Caco-2 (cell line): ENCODE measurements at regions not wholly inside any gene's neighbourhood (a gene's known extent, or its start where the extent isn't known, plus 50 kb on each side); places are given as distances from the start of the nearest gene placed in this dataset.

Source experiments
- BruUV-seq: library from RNA; stranded (reverse); fragments of 400-500 nt; replicated peaks from 2 replicates; lab custom pipeline; 2021; lab: Mats Ljungman, UMichigan
- CTCF ChIA-PET: fragments of 300-600 bp; sonication (Branson Sonifier 250); formaldehyde crosslinking; loops from one replicate; lab custom pipeline; 2022; ENCODE audit warnings: antibody characterized with exemption; lab: Charles Lee
- POLR2A ChIA-PET: fragments of 300-600 bp; sonication (Branson Sonifier 250); formaldehyde crosslinking; loops from one replicate; lab custom pipeline; 2022; ENCODE audit warnings: antibody characterized with exemption; lab: Charles Lee
- DNase-seq, 2 experiments: peaks; one replicate each; pipeline versions ENCODE4 v3.0.0 to v3.0.0-alpha.2; 2020 to 2022
- H3K27me3 ChIP-seq: replicated peaks from 2 replicates; pipeline ENCODE4 v1.6.0; 2011; ENCODE audit warnings: low read length; ENCODE audit not compliant: control insufficient read depth, insufficient read depth
- H3K36me3 ChIP-seq: 2 replicates; pipeline ENCODE4 v1.5.1; 2011; ENCODE audit warnings: low read length; ENCODE audit not compliant: control insufficient read depth, insufficient read depth
- H3K4me1 ChIP-seq: fragments of 250-450 bp; sonication (Bioruptor Pico); 2 replicates; pipeline ENCODE4 v1.5.1; 2020; ENCODE audit warnings: mild to moderate bottlenecking
- H3K4me3 ChIP-seq: 2 replicates; pipeline ENCODE4 v1.5.1; 2011; ENCODE audit warnings: low read depth, mild to moderate bottlenecking, control low read depth, low read length
- H3K9me3 ChIP-seq: fragments of 250-450 bp; sonication (Bioruptor Pico); 2 replicates; pipeline ENCODE4 v1.5.1; 2020; ENCODE audit warnings: mild to moderate bottlenecking, moderate library complexity
- H3K27ac Mint-ChIP-seq: one replicate; pipeline ENCODE4 v1.8.0; 2022; ENCODE audit warnings: mixed read lengths; ENCODE audit not compliant: unreplicated experiment
- H3K27me3 Mint-ChIP-seq: one replicate; pipeline ENCODE4 v1.8.0; 2022; ENCODE audit warnings: mixed read lengths; ENCODE audit not compliant: insufficient read depth, unreplicated experiment
- H3K36me3 Mint-ChIP-seq: one replicate; pipeline ENCODE4 v1.8.0; 2022; ENCODE audit warnings: mild to moderate bottlenecking, mixed read lengths; ENCODE audit not compliant: insufficient read depth, unreplicated experiment
- H3K4me1 Mint-ChIP-seq: one replicate; pipeline ENCODE4 v1.8.0; 2022; ENCODE audit warnings: low read depth, mixed read lengths; ENCODE audit not compliant: unreplicated experiment
- H3K4me3 Mint-ChIP-seq: one replicate; pipeline ENCODE4 v1.8.0; 2022; ENCODE audit warnings: mild to moderate bottlenecking, moderate library complexity, mixed read lengths; ENCODE audit not compliant: unreplicated experiment
- H3K9me3 Mint-ChIP-seq: one replicate; pipeline ENCODE4 v1.8.0; 2022; ENCODE audit warnings: mixed read lengths; ENCODE audit not compliant: unreplicated experiment
- CTCF ChIP-seq, 2 experiments: fragments of 200-600 bp in 1 of 2; IDR thresholded peaks; 1 replicate in 1 of 2; 2 replicates in 1 of 2; pipeline versions ENCODE4 v1.5.1 to v1.8.0; 2011 to 2022; ENCODE audit warnings: antibody characterized with exemption in 1 of 2, control low read depth in 1 of 2, inconsistent platforms in 1 of 2, low read depth in 1 of 2, low read length in 1 of 2, mild to moderate bottlenecking in 1 of 2, moderate library complexity in 1 of 2; ENCODE audit not compliant: insufficient read depth in 1 of 2, severe bottlenecking in 1 of 2, unreplicated experiment in 1 of 2
- intact Hi-C: fragments of 100-400 bp; cut with micrococcal nuclease; formaldehyde crosslinking; loops from one replicate; pipeline ENCODE4 v1.10.0; 2022; ENCODE audit not compliant: unreplicated experiment

GRCh38 chr11:80900265-80900664, 1459.4 kb upstream of the TENM4 start:
- intact Hi-C loops, result no loop called here
- Histone ChIP-seq H3K36me3 (no peaks in the 10 kb centered on the region), H3K27me3 (no peaks in the 10 kb centered on the region), H3K9me3 (peaks cover 3% of the 10 kb centered on the region; the same call in 1 of the 2 replicates), H3K4me3 (no peak overlapping the region), H3K4me1 (no peaks in the 10 kb centered on the region)
- H3K9me3 Mint-ChIP-seq, result no peaks in the 10 kb centered on the region
- BruUV-seq, result no TSS peak
- no peak overlapping the region for H3K27ac Mint-ChIP-seq
- no peak for DNase-seq
- no peaks in the 10 kb centered on the region for H3K36me3 Mint-ChIP-seq
- no peaks in the 10 kb centered on the region for H3K4me1 Mint-ChIP-seq
- TF ChIP-seq CTCF (IDR thresholded peaks at IDR 0.05; ENCODE audit: insufficient read depth in 1 of 2, low read depth in 1 of 2, low read length in 1 of 2, severe bottlenecking in 1 of 2, unreplicated experiment in 1 of 2), result no peak
- peaks cover 6% of the 10 kb centered on the region for H3K27me3 Mint-ChIP-seq
- CTCF ChIA-PET, result no interaction called here
- H3K4me3 Mint-ChIP-seq, result no peak overlapping the region
- POLR2A ChIA-PET, result no interaction called here

- no TSS peak for BruUV-seq
- intact Hi-C loops, result no loop called here
- ChIA-PET CTCF (no interaction called here), POLR2A (no interaction called here)
- Mint-ChIP-seq H3K27me3 (peaks cover 6% of the 10 kb centered on the region), H3K27ac (no peak overlapping the region), H3K4me1 (no peaks in the 10 kb centered on the region), H3K9me3 (no peaks in the 10 kb centered on the region), H3K36me3 (no peaks in the 10 kb centered on the region), H3K4me3 (no peak overlapping the region)
- TF ChIP-seq CTCF (IDR thresholded peaks at IDR 0.05; ENCODE audit: insufficient read depth in 1 of 2, low read depth in 1 of 2, low read length in 1 of 2, severe bottlenecking in 1 of 2, unreplicated experiment in 1 of 2), result no peak
- H3K4me1 ChIP-seq, result no peaks in the 10 kb centered on the region
- H3K36me3 ChIP-seq, result no peaks in the 10 kb centered on the region
- DNase-seq, result no peak
- no peaks in the 10 kb centered on the region for H3K27me3 ChIP-seq
- peaks cover 3% of the 10 kb centered on the region; the same call in 1 of the 2 replicates for H3K9me3 ChIP-seq
- no peak overlapping the region for H3K4me3 ChIP-seq
Measured at GRCh38 chr11:80899381-80899780, 1458.6 kb upstream of the TENM4 start.

- DNase-seq, result no peak
- BruUV-seq, result no TSS peak
- Mint-ChIP-seq H3K27me3 (peaks cover 4% of the 10 kb centered on the region), H3K36me3 (no peaks in the 10 kb centered on the region), H3K9me3 (no peaks in the 10 kb centered on the region), H3K27ac (no peak overlapping the region), H3K4me3 (no peak overlapping the region), H3K4me1 (no peaks in the 10 kb centered on the region)
- no peak for TF ChIP-seq CTCF (IDR thresholded peaks at IDR 0.05; ENCODE audit: insufficient read depth in 1 of 2, low read depth in 1 of 2, low read length in 1 of 2, severe bottlenecking in 1 of 2, unreplicated experiment in 1 of 2)
- Histone ChIP-seq H3K4me3 (no peak overlapping the region), H3K9me3 (peaks cover 3% of the 10 kb centered on the region; the same call in 1 of the 2 replicates), H3K27me3 (no peaks in the 10 kb centered on the region), H3K4me1 (no peaks in the 10 kb centered on the region), H3K36me3 (no peaks in the 10 kb centered on the region)
- intact Hi-C loops, result no loop called here
- ChIA-PET CTCF (no interaction called here), POLR2A (no interaction called here)
Measured at GRCh38 chr11:80898910-80899309, 1458.1 kb upstream of the TENM4 start.
